ACC112 (cell line): ENCODE measurements at regions not wholly inside any gene's neighbourhood (a gene's known extent, or its start where the extent isn't known, plus 50 kb on each side); places are given as distances from the start of the nearest gene placed in this dataset.

Experiments
- H2AFZ ChIP-seq: fragments of 200-600 bp; sonication (generic); one replicate; pipeline ENCODE4 v1.6.0; 2017; ENCODE audit warnings: antibody characterized with exemption, low read length; ENCODE audit not compliant: unreplicated experiment
- H3K27ac ChIP-seq: fragments of 200-600 bp; sonication (generic); 2 replicates; pipeline ENCODE4 v1.5.1; 2014; ENCODE audit warnings: low read depth, mild to moderate bottlenecking, antibody characterized with exemption, low read length, moderate library complexity
- H3K27me3 ChIP-seq: fragments of 200-600 bp; sonication (generic); 2 replicates; pipeline ENCODE4 v1.6.1; 2014; ENCODE audit warnings: mild to moderate bottlenecking, antibody characterized with exemption, low read length, moderate library complexity, mixed read lengths; ENCODE audit not compliant: insufficient read depth
- H3K36me3 ChIP-seq: fragments of 200-600 bp; sonication (generic); 2 replicates; pipeline ENCODE4 v1.6.1; 2016; ENCODE audit warnings: mild to moderate bottlenecking, antibody characterized with exemption, low read length, moderate library complexity, mixed read lengths; ENCODE audit not compliant: insufficient read depth
- H3K4me1 ChIP-seq: fragments of 200-600 bp; sonication (generic); one replicate; pipeline ENCODE4 v1.6.1; 2016; ENCODE audit warnings: low read length, mixed read lengths; ENCODE audit not compliant: insufficient read depth, unreplicated experiment, control insufficient read depth
- H3K4me3 ChIP-seq: fragments of 200-600 bp; sonication (generic); 2 replicates; pipeline ENCODE4 v1.5.1; 2014; ENCODE audit warnings: mild to moderate bottlenecking, low read depth, low read length
- H3K79me2 ChIP-seq: fragments of 200-600 bp; sonication (generic); one replicate; pipeline ENCODE4 v1.6.0; 2016; ENCODE audit warnings: low read length; ENCODE audit not compliant: control insufficient read depth, unreplicated experiment, insufficient read depth

- H3K4me1 ChIP-seq = no peaks in the 10 kb centered on the region
- H3K4me3 ChIP-seq = no peak overlapping the region
- no peak overlapping the region for H3K27ac ChIP-seq
- H3K36me3 ChIP-seq = no peaks in the 10 kb centered on the region
- H2AFZ ChIP-seq = no peak overlapping the region
- peaks cover 3% of the 10 kb centered on the region; the same call in 1 of the 2 replicates for H3K27me3 ChIP-seq
- H3K79me2 ChIP-seq = no peaks in the 10 kb centered on the region
Observed at GRCh38 chr15:47371939-47372338, 345.4 kb upstream of the SEMA6D start.

GRCh38 chr15:47374222-47374621, 343.1 kb upstream of the SEMA6D start:
- Histone ChIP-seq H3K4me1 (no peaks in the 10 kb centered on the region), H3K27me3 (no peaks in the 10 kb centered on the region), H3K79me2 (no peaks in the 10 kb centered on the region), H3K27ac (no peak overlapping the region), H2AFZ (no peak overlapping the region), H3K36me3 (no peaks in the 10 kb centered on the region), H3K4me3 (no peak overlapping the region)

- Histone ChIP-seq H3K4me3 (no peak overlapping the region), H3K27ac (no peak overlapping the region), H2AFZ (no peak overlapping the region), H3K36me3 (no peaks in the 10 kb centered on the region), H3K27me3 (no peaks in the 10 kb centered on the region), H3K79me2 (no peaks in the 10 kb centered on the region), H3K4me1 (no peaks in the 10 kb centered on the region)
Observed at GRCh38 chr15:47376190-47376589, 341.1 kb upstream of the SEMA6D start.

- Histone ChIP-seq H3K27ac (no peak overlapping the region), H3K27me3 (no peaks in the 10 kb centered on the region), H3K36me3 (no peaks in the 10 kb centered on the region), H3K4me3 (no peak overlapping the region), H3K79me2 (no peaks in the 10 kb centered on the region), H2AFZ (no peak overlapping the region), H3K4me1 (no peaks in the 10 kb centered on the region)
Observed at GRCh38 chr15:47377465-47377864, 339.8 kb upstream of the SEMA6D start.

- Histone ChIP-seq H3K4me3 (no peak overlapping the region), H2AFZ (no peak overlapping the region), H3K27me3 (no peaks in the 10 kb centered on the region), H3K4me1 (peaks cover under 1% of the 10 kb centered on the region), H3K79me2 (no peaks in the 10 kb centered on the region), H3K36me3 (no peaks in the 10 kb centered on the region), H3K27ac (no peak overlapping the region)
Observed at GRCh38 chr15:47378527-47378926, 338.8 kb upstream of the SEMA6D start.

- no peak overlapping the region for H2AFZ ChIP-seq
- no peaks in the 10 kb centered on the region for H3K27me3 ChIP-seq
- H3K27ac ChIP-seq = no peak overlapping the region
- H3K4me1 ChIP-seq = peaks cover 11% of the 10 kb centered on the region
- no peak overlapping the region for H3K4me3 ChIP-seq
- no peaks in the 10 kb centered on the region for H3K79me2 ChIP-seq
- no peaks in the 10 kb centered on the region for H3K36me3 ChIP-seq
Observed at GRCh38 chr15:47383102-47383501, 334.2 kb upstream of the SEMA6D start.

DNA sequence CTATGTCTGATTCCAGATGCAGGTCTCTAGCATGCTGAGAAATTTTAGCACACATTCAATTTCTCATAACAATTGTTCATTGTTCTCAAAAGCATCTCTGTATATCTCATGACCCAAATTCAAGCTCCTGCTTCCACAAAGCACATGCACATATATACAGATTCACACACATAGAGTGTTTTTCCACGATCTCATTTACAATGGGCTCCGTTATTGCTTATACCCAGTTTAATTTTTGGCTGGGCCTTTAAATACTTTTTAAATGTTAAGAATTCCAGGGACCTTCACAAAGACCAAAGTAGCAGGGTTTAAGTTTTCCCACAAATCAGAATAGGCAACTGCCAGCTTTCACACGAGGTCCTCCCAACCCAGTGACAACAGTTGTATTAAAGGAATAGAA, 333.5 kb upstream of the SEMA6D start:
- Histone ChIP-seq H2AFZ (no peak overlapping the region), H3K36me3 (no peaks in the 10 kb centered on the region), H3K4me3 (peak overlapping the region; percentile 47; the same call in 1 of the 2 replicates), H3K4me1 (peaks cover 11% of the 10 kb centered on the region), H3K79me2 (no peaks in the 10 kb centered on the region), H3K27ac (peak overlapping the region; percentile 37; the same call in 1 of the 2 replicates), H3K27me3 (no peaks in the 10 kb centered on the region)

DNA sequence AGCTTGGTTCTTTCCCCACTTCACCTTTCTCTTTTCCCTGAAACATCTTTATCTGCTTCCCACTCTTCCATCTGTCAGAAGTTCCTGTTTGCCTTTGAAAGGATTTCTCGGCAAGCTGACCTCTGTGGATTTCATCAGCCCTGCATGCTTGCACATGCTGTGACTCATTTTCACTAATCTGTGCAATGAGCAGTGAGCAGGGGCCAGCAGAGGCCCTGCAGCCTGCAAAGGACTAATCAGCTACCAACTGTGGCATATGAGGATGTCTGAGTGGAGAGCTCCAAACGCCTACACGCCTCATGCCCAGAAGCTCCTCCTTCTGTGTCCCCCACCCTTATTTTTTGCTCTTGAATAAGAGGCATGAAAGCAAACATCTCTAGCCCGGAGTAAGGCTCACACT, 333.0 kb upstream of the SEMA6D start:
- H3K4me3 ChIP-seq = peak overlapping the region; percentile 47; the same call in 1 of the 2 replicates
- no peaks in the 10 kb centered on the region for H3K36me3 ChIP-seq
- H2AFZ ChIP-seq = no peak overlapping the region
- H3K27me3 ChIP-seq = peaks cover 5% of the 10 kb centered on the region; the same call in 1 of the 2 replicates
- H3K79me2 ChIP-seq = no peaks in the 10 kb centered on the region
- H3K27ac ChIP-seq = peak overlapping the region; percentile 37; the same call in 1 of the 2 replicates
- H3K4me1 ChIP-seq = peaks cover 11% of the 10 kb centered on the region

DNA sequence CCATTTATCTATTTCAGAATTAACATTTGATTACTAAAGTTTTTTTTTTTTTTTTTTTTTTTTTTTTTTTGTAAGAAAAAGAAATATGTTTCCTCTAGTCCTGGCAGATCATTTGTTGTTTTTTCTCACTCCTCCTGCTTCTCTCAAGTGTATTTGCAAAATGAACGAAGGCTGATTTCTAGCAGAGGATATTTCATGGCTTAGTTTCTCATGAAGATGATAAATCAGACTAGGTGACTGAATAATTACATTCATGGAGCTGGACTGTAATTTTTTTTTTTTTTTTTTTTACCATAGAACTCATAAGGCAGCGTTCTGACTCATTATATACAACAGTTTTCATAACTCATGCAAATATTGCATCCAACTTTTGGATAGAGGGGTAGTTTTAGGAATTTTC, 332.5 kb upstream of the SEMA6D start:
- no peak overlapping the region for H2AFZ ChIP-seq
- H3K4me3 ChIP-seq = no peak overlapping the region
- H3K79me2 ChIP-seq = no peaks in the 10 kb centered on the region
- H3K36me3 ChIP-seq = no peaks in the 10 kb centered on the region
- peaks cover 9% of the 10 kb centered on the region; the same call in 1 of the 2 replicates for H3K27me3 ChIP-seq
- H3K4me1 ChIP-seq = peaks cover 11% of the 10 kb centered on the region
- no peak overlapping the region for H3K27ac ChIP-seq

DNA sequence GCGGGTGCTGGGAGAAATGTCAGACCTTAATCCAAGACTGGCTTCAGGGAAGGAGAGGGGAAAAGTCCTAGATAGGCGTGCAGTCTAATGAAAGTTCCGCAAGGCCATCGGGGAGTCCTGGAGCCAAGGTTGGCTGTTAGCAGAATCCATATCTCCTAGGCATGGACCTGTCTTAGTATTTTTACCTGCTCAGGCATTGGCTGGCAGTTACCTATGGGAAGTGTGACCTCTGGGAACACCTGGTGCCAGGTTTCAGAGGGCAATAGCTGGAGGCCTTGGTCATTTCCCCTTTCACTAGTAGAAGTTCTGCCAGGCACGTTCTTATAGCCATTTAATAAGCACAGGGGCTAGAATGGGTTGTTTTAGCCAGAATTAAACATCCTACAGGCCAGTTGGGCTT, 330.8 kb upstream of the SEMA6D start:
- Histone ChIP-seq H3K27me3 (peaks cover 10% of the 10 kb centered on the region; the same call in 1 of the 2 replicates), H3K4me3 (no peak overlapping the region), H3K79me2 (no peaks in the 10 kb centered on the region), H3K4me1 (peaks cover 11% of the 10 kb centered on the region), H2AFZ (no peak overlapping the region), H3K36me3 (no peaks in the 10 kb centered on the region), H3K27ac (no peak overlapping the region)

DNA sequence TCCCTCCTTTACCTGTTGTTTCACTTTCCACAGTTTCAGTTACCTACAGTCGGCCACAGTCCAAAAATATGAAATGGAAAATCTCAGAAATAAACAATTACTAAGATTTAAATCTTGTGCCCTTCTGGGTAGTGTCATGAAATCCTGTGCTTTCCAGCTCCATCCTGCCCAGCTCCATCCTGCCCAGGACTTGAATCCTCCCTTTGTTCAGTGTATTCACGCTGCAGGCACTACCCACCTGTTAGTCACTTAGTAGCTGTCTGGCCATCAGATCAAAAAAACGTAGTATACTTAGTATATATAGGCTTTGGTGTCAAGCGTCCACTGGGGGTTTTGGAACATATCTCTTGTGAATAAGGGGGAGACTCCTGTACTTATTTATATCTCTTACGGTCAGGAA, 329.0 kb upstream of the SEMA6D start:
- H3K4me1 ChIP-seq = peaks cover 11% of the 10 kb centered on the region
- peaks cover 16% of the 10 kb centered on the region; the same call in 1 of the 2 replicates for H3K27me3 ChIP-seq
- no peak overlapping the region for H3K27ac ChIP-seq
- no peak overlapping the region for H3K4me3 ChIP-seq
- H2AFZ ChIP-seq = no peak overlapping the region
- H3K36me3 ChIP-seq = no peaks in the 10 kb centered on the region
- no peaks in the 10 kb centered on the region for H3K79me2 ChIP-seq
